HG03442 (cell line): ENCODE measurements at regions not wholly inside any gene's neighbourhood (a gene's known extent, or its start where the extent isn't known, plus 50 kb on each side); places are given as distances from the start of the nearest gene placed in this dataset.

Experiments
- ATAC-seq: cut with Tn5 transposase; IDR thresholded peaks from one replicate; pipeline ENCODE4 v1.9.1; 2021; ENCODE audit warnings: mild to moderate bottlenecking, moderate library complexity; ENCODE audit not compliant: unreplicated experiment

- no peak for ATAC-seq
Observed at GRCh38 chr3:188940573-188940932, 231.2 kb upstream of the TPRG1 start.

- no peak for ATAC-seq
Observed at GRCh38 chr3:188941103-188941502, 230.7 kb upstream of the TPRG1 start.

DNA sequence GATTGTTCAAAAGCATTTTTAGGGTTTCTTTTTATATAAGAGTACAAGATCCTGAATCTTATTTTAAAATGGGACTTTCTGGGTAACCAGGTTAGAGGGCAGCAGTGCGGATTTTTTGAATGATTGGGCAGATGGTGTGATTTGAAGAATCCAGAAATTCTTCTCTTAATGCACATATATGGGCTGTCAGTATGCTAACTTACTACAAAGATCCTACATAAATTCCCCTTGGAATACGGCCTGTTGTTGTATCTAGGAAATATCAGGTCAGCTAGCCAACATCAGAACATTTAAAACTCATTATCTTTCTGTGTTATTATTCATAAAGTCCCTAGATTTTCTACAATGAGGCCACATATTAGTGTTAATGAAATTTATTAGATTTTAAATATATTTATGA, 229.6 kb upstream of the TPRG1 start:
- ATAC-seq = no peak

DNA sequence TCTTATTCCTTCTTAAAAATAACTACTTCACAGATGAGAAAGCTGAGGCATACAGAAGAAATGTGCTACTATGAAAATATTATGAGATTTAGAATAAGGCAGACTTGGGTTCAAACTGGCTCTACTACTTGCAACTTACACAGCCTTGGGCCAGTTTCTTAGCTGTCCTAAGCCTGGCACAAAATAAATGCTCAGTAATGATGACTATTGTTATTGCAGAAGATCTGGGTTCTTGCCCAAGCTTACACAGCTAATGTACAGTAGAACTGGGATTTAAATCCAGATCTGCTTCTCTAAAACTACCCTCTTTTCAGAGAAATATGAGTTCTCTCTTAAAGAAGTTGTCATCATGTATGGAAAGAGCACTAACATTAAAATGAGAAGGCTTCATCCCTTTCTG, 228.2 kb upstream of the TPRG1 start:
- ATAC-seq = no peak

- ATAC-seq = no peak
Observed at GRCh38 chr3:188944108-188944507, 227.7 kb upstream of the TPRG1 start.

DNA sequence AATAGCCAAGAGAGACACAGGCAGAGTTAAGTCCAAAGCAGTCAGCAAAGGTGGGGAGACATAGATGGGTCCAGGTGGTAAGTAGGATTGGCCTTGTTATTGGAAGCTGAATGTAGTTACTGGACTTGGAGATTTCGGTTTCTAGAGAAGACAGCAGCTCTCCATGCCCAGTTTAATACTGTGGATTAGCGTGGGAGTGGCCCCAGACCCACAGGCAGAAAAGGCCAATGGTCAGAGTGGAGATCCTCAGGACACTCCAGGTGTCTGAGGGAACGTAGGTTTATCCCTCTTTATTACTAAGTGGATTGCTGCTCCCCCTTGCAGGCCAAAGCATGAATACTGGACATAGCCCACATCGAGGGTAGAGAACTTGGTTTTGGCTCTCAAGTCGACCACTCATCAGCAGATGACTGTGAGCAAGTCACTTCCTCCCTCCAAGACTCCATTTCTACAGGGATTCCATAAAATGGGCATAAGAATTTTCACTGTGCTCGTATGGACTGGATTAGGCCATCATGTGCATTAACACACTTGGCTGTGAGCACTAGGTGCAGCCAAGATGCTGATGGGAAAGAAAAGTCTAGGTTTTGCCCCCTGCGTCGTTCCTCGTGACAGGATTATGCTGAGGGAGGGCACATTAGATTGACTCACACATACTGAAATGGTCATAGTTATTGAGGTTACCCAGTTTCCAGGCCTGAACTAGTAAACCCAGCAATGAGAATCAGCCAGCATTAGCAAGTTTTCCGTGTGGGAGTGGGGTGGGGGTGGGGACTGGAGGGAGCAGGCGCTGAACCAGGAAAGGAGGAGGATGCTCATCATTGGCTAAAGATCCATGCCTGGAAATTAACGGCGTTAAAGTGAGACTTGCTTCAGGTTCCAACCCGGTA, 225.2 kb upstream of the TPRG1 start:
- ATAC-seq = no peak

DNA sequence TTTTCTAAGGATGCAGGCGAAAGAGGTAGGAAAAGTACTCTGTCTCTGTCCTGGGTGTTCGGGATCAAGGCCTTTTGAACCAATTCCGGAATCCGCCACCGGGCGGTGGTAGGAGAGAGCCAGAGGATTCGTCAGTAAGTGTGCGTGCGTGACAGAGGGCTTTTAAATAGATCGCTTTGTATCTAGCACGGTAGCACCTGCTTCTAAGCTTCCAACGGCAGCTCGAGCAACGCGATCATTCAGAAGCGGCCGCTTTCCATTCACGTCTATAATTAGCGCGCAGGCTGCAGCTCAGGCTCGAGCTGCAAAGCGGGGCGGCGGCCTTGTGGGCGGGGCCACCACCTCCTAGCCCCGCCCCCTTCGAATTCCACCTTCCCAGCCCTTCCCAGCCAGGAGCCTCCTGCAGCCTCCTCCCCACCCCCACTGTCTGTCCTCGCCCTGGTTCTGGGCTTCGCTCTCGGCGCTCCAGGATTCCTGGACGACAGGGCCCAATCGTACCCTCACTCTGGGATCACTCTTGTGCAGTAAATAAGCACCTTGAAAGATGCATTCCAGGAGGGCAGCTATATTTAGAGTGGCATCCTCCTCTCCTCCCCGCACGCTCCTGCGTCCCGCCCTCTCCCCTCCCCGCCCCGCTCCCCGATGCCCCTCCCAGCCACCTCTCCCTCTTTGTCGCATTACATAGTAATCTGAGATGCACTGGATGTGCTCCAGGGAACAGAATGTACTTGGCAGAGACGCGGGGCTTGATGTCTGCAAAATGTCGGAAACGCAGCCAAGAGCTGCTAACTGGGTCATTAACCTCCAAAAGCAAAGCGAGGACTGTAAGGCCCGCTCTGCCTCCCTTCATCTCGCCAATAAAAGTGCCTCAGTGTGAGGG, 224.1 kb upstream of the TPRG1 start:
- ATAC-seq = no peak

GRCh38 chr3:188948281-188948996, 223.3 kb upstream of the TPRG1 start:
- no peak for ATAC-seq

GRCh38 chr3:188948997-188949389, 222.8 kb upstream of the TPRG1 start:
- ATAC-seq = no peak

DNA sequence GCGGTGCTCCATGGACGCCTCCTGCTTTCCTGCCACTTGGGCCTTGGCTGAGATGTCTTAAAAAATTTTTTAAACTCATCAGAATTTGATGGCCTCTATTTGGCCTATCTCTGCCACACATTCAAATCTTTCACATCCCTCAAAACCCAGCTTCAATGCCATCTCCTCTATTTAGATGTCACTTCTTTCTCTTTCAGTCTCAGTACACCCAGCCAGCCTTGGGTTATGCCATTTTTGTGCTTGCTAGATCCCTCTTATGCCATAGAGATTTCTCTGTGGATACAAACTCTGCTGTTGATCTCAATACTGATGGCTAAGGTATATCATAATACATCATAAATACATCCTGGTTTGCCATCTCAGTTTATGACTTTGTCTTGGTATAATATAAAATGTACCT, 222.3 kb upstream of the TPRG1 start:
- no peak for ATAC-seq

- ATAC-seq = no peak
Observed at GRCh38 chr3:188949996-188950395, 221.8 kb upstream of the TPRG1 start.

DNA sequence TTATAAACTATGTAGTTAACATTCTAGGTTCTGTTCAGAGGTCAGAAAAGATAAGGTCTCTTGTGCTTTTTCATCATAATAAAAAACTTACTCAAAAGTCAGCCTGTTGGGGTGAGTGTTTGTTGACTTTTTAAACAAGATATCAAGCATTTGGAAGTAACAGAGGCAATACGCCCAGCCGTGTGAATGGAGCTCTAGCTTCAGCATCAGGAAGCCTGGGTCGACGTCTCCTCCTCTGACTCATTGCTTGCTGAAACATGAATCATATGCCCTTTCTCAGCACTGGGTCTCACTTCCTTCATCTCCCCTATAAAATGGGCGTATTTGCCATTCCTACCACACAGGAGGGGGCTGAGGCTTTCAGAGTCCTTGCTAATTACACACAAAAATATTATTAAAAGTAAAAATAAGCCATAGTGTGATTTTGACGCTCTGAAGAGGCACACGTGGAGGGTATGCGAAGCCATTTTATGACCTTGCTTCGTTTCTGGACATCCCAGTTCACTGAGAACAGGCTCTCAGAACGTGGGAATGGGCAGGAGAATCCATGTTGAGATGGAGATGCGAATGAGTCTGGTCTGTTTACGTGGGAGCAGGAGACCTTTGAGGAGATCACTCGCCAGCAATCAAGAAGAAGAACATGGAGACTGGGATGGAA, 220.8 kb upstream of the TPRG1 start:
- no peak for ATAC-seq

DNA sequence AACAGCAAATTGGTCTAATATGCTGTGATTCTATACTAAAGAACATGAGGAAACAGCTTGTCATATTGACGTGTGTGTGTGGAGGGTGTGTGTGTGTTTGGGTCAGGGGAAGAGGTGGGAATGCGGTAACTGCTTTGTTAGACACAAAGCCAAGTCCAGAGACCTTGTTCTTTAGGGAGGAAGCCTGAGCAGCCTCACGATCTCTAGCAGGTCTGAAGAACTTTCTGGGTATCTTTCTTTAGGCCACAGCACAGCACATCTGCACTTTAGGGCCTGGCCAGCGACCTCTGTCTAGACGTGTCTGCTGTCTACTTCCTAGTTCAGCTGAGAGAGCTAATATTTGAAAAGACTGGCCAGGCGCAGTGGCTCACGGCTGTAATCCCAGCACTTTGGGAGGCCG, 220.0 kb upstream of the TPRG1 start:
- ATAC-seq = no peak

DNA sequence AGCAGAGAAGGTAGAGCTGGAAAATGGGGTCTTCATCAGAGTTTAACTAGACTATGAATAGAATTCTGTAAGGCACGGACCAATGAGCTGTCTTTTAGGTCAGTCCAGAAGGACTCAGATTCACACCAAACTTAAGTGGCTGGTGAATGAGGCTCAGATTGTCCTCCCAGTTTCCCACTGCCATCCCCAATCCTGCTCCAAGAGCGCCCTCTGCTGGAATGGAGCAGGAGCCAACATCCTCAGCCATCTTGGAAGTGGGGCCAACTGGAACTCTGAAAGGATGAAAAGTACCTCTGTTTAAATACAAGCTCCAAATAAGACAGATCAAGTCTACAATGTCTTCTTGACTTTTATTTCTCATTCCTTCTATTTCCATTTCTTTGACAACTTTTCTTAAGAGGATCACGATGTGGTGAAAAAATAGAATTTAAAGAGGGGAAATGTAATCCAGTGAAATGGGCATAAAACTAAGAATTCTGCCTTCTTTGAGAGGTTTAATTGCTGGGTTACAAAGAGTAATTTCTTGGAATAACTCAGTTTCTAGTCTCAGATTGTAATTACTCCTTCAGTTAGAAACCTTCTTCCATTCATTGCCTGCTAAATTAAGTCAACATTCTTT, 217.1 kb upstream of the TPRG1 start:
- peak; percentile 68 for ATAC-seq

- no peak for ATAC-seq
Observed at GRCh38 chr3:188955919-188956318, 215.9 kb upstream of the TPRG1 start.

- no peak for ATAC-seq
Observed at GRCh38 chr3:188956839-188957489, 214.8 kb upstream of the TPRG1 start.

DNA sequence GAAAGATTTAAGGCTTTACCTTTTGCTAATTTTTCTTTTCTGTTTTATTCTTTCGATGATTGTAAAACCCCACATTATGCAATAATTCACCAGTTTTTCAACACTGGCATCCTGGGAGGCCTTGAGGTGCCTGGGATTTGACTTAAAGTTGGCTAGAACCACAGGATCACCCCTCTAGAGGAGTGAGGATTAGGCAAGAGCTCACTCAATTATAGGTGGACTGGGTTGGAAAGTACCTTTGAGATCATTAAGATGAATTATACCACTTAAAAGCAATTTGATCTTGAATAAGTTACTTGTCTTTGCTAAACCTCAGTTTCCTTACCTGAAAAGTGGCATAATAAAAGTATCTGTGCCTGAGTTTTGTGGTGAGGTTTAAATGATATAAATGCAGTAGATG, 212.8 kb upstream of the TPRG1 start:
- ATAC-seq = no peak

- no peak for ATAC-seq
Observed at GRCh38 chr3:188962253-188963247, 209.2 kb upstream of the TPRG1 start.

GRCh38 chr3:188964957-188965356, 206.8 kb upstream of the TPRG1 start:
- ATAC-seq = no peak
